B cell (primary cell): ENCODE measurements at regions not wholly inside any gene's neighbourhood (a gene's known extent, or its start where the extent isn't known, plus 50 kb on each side); places are given as distances from the start of the nearest gene placed in this dataset.

ENCODE experiments used
- EZH2 ChIP-seq: IDR thresholded peaks from 2 replicates; pipeline ENCODE4 v1.6.1; 2012; ENCODE audit warnings: borderline replicate concordance, low read depth, mild to moderate bottlenecking, moderate library complexity, low read length; ENCODE audit not compliant: insufficient read depth, poor library complexity, severe bottlenecking
- TF ChIP-seq, protein P1 (sequence below): fragments of 200-600 bp; IDR thresholded peaks from one replicate; pipeline ENCODE4 v1.8.0; 2022; ENCODE audit warnings: antibody characterized with exemption, mild to moderate bottlenecking

DNA sequence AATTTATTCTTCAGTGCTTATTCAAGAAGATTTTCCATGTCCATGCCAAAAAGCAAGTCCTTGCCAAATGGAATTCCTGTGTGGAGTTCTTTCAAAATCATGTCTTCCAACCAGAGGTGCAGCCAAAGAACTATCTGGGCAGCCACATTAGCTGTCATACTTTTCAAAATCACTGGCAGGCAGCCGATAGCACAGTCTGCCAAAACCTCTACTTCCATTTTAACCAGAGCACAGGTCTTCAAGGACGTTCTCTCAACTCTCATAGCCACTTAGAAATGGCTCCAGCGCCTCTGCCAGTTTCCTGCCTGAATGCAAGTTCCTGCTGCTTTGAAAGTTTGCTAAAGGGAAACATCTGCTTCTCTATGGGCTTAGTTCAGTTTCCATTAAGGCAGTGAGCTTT, 975.7 kb upstream of the ADGRL4 start:
- TF ChIP-seq, protein P1, sequence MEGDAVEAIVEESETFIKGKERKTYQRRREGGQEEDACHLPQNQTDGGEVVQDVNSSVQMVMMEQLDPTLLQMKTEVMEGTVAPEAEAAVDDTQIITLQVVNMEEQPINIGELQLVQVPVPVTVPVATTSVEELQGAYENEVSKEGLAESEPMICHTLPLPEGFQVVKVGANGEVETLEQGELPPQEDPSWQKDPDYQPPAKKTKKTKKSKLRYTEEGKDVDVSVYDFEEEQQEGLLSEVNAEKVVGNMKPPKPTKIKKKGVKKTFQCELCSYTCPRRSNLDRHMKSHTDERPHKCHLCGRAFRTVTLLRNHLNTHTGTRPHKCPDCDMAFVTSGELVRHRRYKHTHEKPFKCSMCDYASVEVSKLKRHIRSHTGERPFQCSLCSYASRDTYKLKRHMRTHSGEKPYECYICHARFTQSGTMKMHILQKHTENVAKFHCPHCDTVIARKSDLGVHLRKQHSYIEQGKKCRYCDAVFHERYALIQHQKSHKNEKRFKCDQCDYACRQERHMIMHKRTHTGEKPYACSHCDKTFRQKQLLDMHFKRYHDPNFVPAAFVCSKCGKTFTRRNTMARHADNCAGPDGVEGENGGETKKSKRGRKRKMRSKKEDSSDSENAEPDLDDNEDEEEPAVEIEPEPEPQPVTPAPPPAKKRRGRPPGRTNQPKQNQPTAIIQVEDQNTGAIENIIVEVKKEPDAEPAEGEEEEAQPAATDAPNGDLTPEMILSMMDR = no peak
- no peak for TF ChIP-seq EZH2
